GM19043 (cell line): ENCODE measurements at regions not wholly inside any gene's neighbourhood (a gene's known extent, or its start where the extent isn't known, plus 50 kb on each side); places are given as distances from the start of the nearest gene placed in this dataset.

Experiments
- ATAC-seq: cut with Tn5 transposase; IDR thresholded peaks from one replicate; pipeline ENCODE4 v1.9.1; 2021; ENCODE audit warnings: low read depth; ENCODE audit not compliant: unreplicated experiment

GRCh38 chr5:85168474-85168873 is 783.8 kb upstream of the EDIL3 start:
- no peak for ATAC-seq

- no peak for ATAC-seq
These were observed 785.5 kb upstream of the EDIL3 start for GRCh38 chr5:85170183-85170582.

- ATAC-seq = no peak
These were observed 788.8 kb upstream of the EDIL3 start for GRCh38 chr5:85173469-85173868.

GRCh38 chr5:85182344-85182743 is 797.7 kb upstream of the EDIL3 start:
- ATAC-seq = no peak

- ATAC-seq = no peak
These were observed 819.6 kb upstream of the EDIL3 start for GRCh38 chr5:85204289-85204688.

- no peak for ATAC-seq
These were observed 820.8 kb upstream of the EDIL3 start for GRCh38 chr5:85205430-85205829.

GRCh38 chr5:85225388-85225787 is 840.7 kb upstream of the EDIL3 start:
- no peak for ATAC-seq

GRCh38 chr5:85249204-85249603 is 864.5 kb upstream of the EDIL3 start:
- no peak for ATAC-seq

GRCh38 chr5:85263125-85263524 is 878.4 kb upstream of the EDIL3 start:
- ATAC-seq = no peak

- no peak for ATAC-seq
These were observed 882.0 kb upstream of the EDIL3 start for GRCh38 chr5:85266692-85267091.

GRCh38 chr5:85268194-85268593 is 883.5 kb upstream of the EDIL3 start:
- ATAC-seq = no peak

- ATAC-seq = no peak
These were observed 893.5 kb upstream of the EDIL3 start for GRCh38 chr5:85278193-85278592.

GRCh38 chr5:85288914-85289313 is 904.2 kb upstream of the EDIL3 start:
- ATAC-seq = no peak

- ATAC-seq = no peak
These were observed 908.6 kb upstream of the EDIL3 start for GRCh38 chr5:85293145-85293785.

GRCh38 chr5:85304524-85304923 is 919.8 kb upstream of the EDIL3 start:
- ATAC-seq = no peak

- no peak for ATAC-seq
These were observed 921.1 kb upstream of the EDIL3 start for GRCh38 chr5:85305766-85306165.

GRCh38 chr5:85311536-85311935 is 926.9 kb upstream of the EDIL3 start:
- ATAC-seq = no peak

GRCh38 chr5:85320495-85320894 is 935.8 kb upstream of the EDIL3 start:
- no peak for ATAC-seq

GRCh38 chr5:85333276-85333675 is 948.6 kb upstream of the EDIL3 start:
- no peak for ATAC-seq

GRCh38 chr5:85337435-85337834 is 952.8 kb upstream of the EDIL3 start:
- no peak for ATAC-seq

GRCh38 chr5:85340790-85341189 is 956.1 kb upstream of the EDIL3 start:
- ATAC-seq = no peak

GRCh38 chr5:85345818-85346217 is 961.1 kb upstream of the EDIL3 start:
- no peak for ATAC-seq

- no peak for ATAC-seq
These were observed 972.6 kb upstream of the EDIL3 start for GRCh38 chr5:85357309-85357708.
